Upper lobe of right lung (tissue), 1 donor: ENCODE measurements at regions not wholly inside any gene's neighbourhood (a gene's known extent, or its start where the extent isn't known, plus 50 kb on each side); places are given as distances from the start of the nearest gene placed in this dataset.

Experiments used
- ATAC-seq: fragments of 200-7000 bp; cut with Tn5 transposase; one replicate; pipeline ENCODE4 v1.9.1; 2020; ENCODE audit warnings: mild to moderate bottlenecking, moderate library complexity
- DNase-seq: peaks from one replicate; pipeline ENCODE4 v3.0.0-alpha.2; 2020
- H3K27ac ChIP-seq: fragments of 200-600 bp; one replicate; pipeline ENCODE4 v1.8.0; 2022
- H3K27me3 ChIP-seq: fragments of 200-600 bp; one replicate; pipeline ENCODE4 v1.8.0; 2022; ENCODE audit warnings: mild to moderate bottlenecking
- H3K36me3 ChIP-seq: fragments of 200-600 bp; one replicate; pipeline ENCODE4 v1.8.0; 2022
- H3K4me1 ChIP-seq: fragments of 200-600 bp; one replicate; pipeline ENCODE4 v1.8.0; 2022
- H3K4me3 ChIP-seq: fragments of 200-600 bp; one replicate; pipeline ENCODE4 v1.8.0; 2022; ENCODE audit warnings: mild to moderate bottlenecking
- H3K9me3 ChIP-seq: fragments of 200-600 bp; one replicate; pipeline ENCODE4 v1.8.0; 2022
- intact Hi-C: fragments of 100-400 bp; cut with DNase I; formaldehyde crosslinking; loops from one replicate; pipeline ENCODE4 v1.11.0; 2022
- TF ChIP-seq, protein P1 (sequence below): fragments of 200-600 bp; IDR thresholded peaks from one replicate; pipeline ENCODE4 v1.8.0; 2022; ENCODE audit warnings: antibody characterized with exemption
- donor health status: DM: no; HTN: yes; CAD: no; lungs with severe emphysema.

DNA sequence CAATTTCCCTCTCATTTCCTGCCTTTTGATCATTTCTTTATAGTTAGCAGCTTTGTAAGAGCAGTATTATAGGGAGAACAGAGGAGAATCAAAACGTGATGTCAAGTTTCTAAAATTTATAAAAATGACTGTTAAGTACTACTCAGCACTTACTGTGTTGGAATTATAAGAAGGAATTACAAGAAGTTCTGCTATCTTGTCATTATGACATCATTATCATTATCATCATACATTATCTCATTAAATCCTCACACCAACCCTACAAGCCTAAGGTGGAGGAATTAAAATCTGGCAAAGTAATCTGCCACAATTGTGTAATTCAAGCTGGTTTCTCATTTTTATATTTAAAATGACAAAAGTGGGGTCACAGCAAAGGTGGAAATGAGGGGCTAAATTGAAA lies 316.2 kb upstream of the CD180 start:
- Histone ChIP-seq H3K27me3 (no peaks in the 10 kb centered on the region), H3K27ac (no peak overlapping the region), H3K9me3 (no peaks in the 10 kb centered on the region), H3K4me1 (no peaks in the 10 kb centered on the region), H3K36me3 (no peaks in the 10 kb centered on the region), H3K4me3 (no peak overlapping the region)
- DNase-seq (no peak), ATAC-seq (no peak)
- intact Hi-C loops: no loop called here
- TF ChIP-seq, protein P1, sequence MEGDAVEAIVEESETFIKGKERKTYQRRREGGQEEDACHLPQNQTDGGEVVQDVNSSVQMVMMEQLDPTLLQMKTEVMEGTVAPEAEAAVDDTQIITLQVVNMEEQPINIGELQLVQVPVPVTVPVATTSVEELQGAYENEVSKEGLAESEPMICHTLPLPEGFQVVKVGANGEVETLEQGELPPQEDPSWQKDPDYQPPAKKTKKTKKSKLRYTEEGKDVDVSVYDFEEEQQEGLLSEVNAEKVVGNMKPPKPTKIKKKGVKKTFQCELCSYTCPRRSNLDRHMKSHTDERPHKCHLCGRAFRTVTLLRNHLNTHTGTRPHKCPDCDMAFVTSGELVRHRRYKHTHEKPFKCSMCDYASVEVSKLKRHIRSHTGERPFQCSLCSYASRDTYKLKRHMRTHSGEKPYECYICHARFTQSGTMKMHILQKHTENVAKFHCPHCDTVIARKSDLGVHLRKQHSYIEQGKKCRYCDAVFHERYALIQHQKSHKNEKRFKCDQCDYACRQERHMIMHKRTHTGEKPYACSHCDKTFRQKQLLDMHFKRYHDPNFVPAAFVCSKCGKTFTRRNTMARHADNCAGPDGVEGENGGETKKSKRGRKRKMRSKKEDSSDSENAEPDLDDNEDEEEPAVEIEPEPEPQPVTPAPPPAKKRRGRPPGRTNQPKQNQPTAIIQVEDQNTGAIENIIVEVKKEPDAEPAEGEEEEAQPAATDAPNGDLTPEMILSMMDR: no peak

DNA sequence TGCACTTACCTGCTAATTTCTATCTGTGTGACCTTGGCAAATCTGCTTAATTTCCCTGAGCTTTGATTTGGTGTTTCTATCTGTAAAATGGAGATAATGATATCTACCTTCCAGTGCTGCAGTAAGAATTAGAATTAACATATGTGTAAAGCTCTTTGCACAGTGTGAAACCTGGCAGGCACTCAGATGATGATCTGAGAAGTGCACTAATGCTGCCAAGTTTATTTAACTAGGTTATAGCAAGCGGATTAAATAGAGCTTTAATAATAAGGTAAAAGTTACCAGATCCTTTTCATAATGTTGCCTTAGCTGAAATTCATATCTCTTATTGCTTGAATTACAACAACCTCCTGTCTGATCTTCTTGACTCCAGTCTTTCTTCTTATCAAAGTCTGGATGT lies 315.3 kb upstream of the CD180 start:
- Histone ChIP-seq H3K4me3 (no peak overlapping the region), H3K4me1 (no peaks in the 10 kb centered on the region), H3K36me3 (no peaks in the 10 kb centered on the region), H3K27me3 (no peaks in the 10 kb centered on the region), H3K9me3 (no peaks in the 10 kb centered on the region), H3K27ac (no peak overlapping the region)
- intact Hi-C loops: no loop called here
- DNase-seq (no peak), ATAC-seq (no peak)
- TF ChIP-seq, protein P1: no peak

DNA sequence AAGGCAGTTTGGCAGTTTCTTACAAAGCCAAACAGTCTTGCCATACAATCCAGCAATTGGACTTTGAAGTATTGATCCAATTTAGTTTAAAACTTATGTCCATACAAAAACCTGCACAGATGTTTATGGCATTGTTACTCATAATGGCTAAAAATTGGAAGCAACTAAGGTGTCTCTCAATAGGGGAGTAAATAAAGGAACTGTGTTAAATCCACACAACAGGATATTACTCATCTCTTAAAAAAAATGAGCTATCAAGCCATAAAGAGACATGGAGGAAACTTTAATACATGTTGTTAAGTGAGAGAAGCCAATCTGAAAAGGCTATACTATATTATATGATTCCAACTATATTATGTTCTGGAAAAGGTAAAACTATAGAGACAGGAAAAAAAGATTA lies 313.6 kb upstream of the CD180 start:
- no peaks in the 10 kb centered on the region for H3K36me3 ChIP-seq
- no peaks in the 10 kb centered on the region for H3K9me3 ChIP-seq
- intact Hi-C loops: no loop called here
- DNase-seq (no peak), ATAC-seq (no peak)
- no peak overlapping the region for H3K27ac ChIP-seq
- no peaks in the 10 kb centered on the region for H3K4me1 ChIP-seq
- H3K27me3 ChIP-seq: no peaks in the 10 kb centered on the region
- TF ChIP-seq, protein P1: no peak
- no peak overlapping the region for H3K4me3 ChIP-seq

- no peaks in the 10 kb centered on the region for H3K36me3 ChIP-seq
- H3K4me3 ChIP-seq: no peak overlapping the region
- no peaks in the 10 kb centered on the region for H3K9me3 ChIP-seq
- no peak for ATAC-seq
- TF ChIP-seq, protein P1: no peak
- intact Hi-C loops: no loop called here
- DNase-seq: no peak
- H3K27ac ChIP-seq: no peak overlapping the region
- no peaks in the 10 kb centered on the region for H3K4me1 ChIP-seq
- H3K27me3 ChIP-seq: no peaks in the 10 kb centered on the region
These were observed 313.0 kb upstream of the CD180 start for GRCh38 chr5:67509402-67510186.

- DNase-seq: no peak
- Histone ChIP-seq H3K27me3 (no peaks in the 10 kb centered on the region), H3K36me3 (no peaks in the 10 kb centered on the region), H3K27ac (no peak overlapping the region), H3K9me3 (no peaks in the 10 kb centered on the region), H3K4me3 (no peak overlapping the region), H3K4me1 (no peaks in the 10 kb centered on the region)
- TF ChIP-seq, protein P1: no peak
- intact Hi-C loops: no loop called here
- no peak for ATAC-seq
These were observed 309.6 kb upstream of the CD180 start for GRCh38 chr5:67506241-67506640.

- TF ChIP-seq, protein P1: no peak
- Histone ChIP-seq H3K27ac (no peak overlapping the region), H3K27me3 (no peaks in the 10 kb centered on the region), H3K4me3 (no peak overlapping the region), H3K9me3 (no peaks in the 10 kb centered on the region), H3K36me3 (no peaks in the 10 kb centered on the region), H3K4me1 (no peaks in the 10 kb centered on the region)
- ATAC-seq (no peak), DNase-seq (no peak)
- intact Hi-C loops: no loop called here
These were observed 306.4 kb upstream of the CD180 start for GRCh38 chr5:67502951-67503350.
